CMK (cell line): ENCODE measurements at regions not wholly inside any gene's neighbourhood (a gene's known extent, or its start where the extent isn't known, plus 50 kb on each side); places are given as distances from the start of the nearest gene placed in this dataset.

Source experiments
- DNase-seq: peaks from one replicate; pipeline ENCODE4 v3.0.0-alpha.2; 2010; ENCODE audit warnings: low read depth

DNA sequence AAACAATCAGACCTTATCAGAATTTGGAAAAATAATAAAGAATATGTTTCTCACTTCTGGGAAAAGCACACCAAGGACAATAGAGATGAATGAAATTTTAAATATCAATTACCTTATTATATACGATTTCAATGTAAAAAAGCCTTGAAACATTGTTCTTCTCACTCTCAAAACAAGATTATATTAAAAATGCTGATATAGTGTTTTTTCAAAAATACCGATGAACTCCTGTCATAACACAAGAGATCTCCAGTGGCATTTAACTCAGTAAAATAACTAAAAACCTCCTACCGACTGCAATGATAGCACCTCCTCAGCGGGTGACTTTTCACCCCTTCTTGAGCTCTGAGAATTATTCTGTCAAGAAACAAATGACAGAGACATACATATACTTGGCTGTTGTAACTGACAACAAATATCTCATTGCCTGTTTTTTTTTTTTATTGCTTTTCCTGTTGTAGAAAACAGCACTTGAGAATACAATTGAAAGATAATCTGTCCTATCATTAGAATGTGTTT lies 1237.3 kb downstream of the C4orf33 start:
- no peak for DNase-seq

DNA sequence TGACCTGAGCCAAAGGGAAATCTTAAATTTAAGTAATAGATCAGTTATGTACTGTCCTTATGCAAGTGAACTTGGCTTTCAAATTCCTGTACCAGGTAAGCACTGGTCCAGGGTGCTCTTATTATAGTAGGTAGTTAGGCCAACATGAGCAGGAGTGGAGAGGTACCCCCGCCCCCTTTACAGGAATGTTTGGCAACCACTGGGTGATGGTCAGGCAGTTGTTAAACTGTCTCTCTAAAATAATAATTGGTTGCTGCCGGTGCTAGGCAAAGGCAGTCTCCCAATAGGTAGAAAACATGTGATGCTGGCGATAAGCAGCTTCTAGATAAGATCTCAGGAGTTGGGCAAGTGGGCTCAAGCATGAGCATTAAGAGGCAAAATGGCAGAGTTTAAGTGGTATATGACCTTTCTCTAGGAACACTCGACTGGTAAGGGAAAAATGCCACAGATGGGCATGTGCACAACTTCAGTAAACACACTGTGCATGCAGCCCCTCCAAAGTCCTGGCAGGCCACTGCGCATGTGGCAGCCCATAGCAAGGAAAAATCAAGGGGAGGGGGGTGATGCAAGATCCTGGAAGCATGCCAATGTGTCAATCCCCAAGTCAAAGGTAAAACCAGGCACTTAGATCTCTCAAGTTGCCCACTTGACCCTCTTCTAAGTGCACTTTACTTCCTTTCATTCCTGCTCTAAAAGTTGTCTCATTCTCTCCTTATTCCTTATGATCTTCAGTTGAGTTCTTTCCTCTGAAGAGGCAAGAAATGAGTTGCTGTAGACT lies 1239.7 kb downstream of the C4orf33 start:
- no peak for DNase-seq

DNA sequence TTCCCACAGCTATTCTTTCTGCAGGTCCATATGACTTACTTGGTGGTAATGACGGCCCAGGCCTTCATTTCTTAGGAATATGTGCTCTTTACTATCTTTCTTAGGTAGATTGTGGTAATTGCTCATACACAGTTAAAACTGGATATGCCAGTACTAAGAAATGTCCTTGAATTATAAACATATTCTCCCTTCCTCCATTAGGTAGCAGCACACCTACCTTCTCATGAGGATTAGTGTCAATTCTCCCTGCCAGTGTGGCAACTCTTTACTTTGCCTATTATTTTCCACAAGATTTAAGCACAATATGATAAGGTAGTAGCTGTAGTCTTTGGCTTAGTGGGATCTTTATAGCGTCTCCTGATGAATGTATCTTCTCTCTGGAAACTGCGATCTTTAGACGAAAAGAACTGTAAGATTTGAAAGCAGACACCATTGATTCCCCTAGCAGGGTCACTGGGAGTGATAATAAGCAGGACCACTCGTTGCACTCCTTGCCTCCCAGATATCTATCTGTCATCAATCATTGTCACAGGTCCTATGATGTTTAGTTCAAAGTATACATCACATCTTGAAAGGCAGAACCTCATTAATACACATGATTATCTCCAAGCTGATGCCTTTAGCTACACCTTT lies 1240.7 kb downstream of the C4orf33 start:
- no peak for DNase-seq

DNA sequence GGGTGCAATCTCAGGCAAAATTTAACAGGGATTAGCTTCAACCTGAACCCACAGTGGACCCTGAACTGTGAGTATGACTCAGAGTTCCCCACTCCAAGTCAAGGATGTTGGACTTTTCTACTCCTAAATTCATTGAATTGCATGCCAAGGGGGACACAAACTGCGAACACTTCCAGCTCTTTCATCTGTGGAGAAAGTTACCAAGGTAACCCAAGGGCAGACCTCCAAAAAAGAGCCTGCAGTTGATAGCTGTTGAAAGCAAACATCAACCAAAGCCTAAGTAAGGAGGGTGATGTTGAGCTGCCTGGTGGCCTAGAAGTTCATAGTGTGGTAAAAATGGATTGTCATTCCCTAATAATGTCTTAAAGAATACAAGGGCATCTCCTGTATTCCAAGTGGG lies 1242.9 kb downstream of the C4orf33 start:
- no peak for DNase-seq

DNA sequence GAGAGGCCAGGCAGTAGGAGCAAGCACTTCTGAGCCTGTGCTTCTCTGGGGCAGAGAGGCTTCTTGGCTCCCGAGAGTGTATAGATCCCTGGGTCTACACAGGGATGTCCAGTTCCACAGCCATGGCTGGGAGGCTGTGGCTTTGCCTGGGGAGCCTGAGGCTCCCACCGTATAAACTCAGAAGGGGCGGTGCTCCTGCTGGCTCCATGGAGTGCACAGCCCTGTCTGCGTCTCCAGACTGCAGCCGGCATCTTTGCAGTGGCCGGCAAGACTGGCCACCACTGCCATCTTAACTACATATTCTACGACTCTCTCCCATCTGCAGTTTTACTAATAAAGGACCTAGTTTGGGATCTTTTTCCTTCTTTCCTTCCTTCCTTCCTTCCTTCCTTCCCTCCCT lies 1253.8 kb downstream of the C4orf33 start:
- DNase-seq = no peak

DNA sequence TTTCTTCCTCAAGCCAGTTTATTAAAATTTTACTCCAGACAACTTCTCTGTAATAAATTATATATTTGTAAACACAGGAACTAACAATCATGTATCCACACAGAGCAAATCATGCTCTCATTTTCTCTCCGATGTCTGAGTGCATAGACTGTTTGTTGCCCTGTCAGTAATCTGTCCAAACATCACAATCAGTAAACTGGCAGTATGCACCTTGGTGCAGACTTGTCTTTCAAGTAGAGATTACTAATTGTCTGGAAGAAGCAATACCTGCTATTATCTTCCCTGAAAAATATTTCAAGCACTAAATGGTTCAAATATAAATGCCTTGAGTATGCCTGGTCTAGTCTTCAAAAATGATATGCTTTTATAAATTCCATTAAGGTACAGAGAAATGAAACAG lies 1260.9 kb downstream of the C4orf33 start:
- no peak for DNase-seq

DNA sequence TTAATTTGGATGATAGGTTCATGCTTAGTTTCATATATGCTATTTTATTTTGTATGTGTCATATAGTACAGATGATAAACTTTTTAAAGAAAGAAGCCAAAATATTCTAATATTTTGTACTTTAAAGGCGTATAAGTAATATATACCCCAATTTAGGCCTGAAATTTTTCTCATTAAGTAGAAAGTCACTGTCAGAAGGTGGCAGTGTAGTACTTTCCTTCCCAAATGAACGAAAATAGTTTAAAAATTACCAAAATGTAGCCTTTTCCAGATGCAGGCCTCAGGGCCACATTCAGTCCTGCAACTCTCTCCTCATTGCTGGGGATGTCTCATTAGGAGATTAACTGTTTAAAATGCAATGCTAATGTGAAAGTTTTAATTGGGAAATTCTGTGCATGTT lies 1263.6 kb downstream of the C4orf33 start:
- no peak for DNase-seq

DNA sequence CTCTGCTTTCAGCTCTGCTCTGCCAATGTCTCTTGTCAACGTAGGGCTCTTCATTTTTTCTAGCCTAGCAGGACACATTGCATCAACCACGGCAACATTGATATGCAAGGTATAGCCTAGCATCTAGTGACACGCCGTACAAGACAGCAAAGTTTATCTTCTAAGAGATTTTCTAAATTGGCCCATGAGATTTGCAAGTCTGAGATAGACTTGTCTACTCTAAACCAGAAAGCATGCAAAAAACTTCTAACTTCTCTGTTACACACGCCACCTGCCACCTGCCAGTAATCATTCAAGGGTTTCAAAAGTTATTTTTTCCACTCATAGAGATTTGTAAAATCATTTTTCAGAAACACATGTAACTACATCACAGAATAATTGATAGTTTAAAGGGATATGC lies 1265.7 kb downstream of the C4orf33 start:
- DNase-seq = no peak

DNA sequence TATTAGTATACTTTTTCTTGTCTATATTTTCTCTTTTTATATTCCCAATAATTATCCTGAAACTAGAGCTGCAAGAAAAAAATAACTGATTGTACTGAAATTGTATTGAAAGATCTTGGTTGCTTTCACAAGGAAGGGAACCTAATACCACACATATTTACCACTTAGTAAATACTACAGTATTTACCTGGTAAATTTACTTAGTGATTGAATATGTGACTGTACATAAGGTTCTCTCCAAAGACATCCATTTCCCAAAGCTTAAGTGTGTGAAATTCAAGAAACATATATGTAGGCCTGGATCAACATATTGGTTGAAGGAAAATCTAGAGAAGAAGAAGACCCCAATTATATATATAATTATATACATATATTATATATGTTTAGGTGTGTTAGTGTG lies 1272.7 kb downstream of the C4orf33 start:
- no peak for DNase-seq

DNA sequence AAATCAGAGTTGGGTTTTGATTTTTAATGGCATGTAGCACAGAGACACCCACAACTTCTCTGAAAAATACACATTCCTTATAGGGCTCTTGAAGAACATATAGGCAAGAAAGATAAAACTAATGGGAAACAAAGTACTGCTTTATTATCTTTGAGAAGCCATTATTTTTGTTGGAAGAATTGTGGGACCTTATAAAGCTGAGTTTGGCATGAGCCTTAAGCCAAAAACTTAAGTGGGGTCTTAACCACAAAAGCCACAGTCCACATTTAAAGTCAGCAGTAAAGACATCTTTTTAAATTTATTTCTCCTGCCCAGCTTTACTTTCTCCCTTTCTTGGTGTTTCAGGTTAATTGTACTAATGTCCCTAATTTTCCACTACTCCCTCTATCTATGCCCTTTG lies 1297.3 kb downstream of the C4orf33 start:
- no peak for DNase-seq

DNA sequence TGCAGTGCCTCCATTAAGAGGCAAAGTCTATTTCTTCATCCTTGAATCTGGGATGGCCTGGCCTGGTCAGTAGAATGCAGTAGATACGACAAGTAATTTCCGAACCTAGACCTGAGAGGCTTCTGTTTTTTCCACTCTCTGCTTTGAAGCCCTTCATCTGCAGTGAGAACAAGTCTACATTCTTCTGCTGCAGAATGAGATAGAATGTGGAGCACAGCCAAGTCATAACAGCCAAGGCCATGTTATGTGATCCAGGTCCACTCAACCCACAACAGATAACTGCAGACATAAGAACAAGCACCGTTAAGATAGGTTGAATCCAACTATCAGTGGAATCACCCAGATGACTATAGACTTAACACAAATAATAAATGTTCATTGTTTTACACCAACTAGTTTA lies 1297.7 kb downstream of the C4orf33 start:
- DNase-seq = no peak

DNA sequence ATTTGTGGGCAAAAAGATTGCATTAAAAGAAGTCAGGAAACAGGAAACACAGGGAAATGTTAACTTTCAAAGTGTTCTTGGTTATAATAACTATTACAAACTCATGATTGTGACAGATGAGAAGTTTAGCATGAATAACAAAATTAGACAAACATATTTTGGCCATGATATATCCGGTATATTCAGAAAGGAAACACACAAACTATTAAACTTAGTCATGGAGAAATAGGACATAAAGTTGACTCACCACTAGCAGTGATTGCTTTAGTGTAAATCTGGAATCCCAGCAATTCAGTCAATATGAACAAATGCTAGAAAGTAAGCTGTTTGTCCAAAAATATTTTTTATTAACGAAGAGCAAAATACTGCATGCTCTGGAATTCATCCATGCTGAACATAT lies 1299.9 kb downstream of the C4orf33 start:
- no peak for DNase-seq

DNA sequence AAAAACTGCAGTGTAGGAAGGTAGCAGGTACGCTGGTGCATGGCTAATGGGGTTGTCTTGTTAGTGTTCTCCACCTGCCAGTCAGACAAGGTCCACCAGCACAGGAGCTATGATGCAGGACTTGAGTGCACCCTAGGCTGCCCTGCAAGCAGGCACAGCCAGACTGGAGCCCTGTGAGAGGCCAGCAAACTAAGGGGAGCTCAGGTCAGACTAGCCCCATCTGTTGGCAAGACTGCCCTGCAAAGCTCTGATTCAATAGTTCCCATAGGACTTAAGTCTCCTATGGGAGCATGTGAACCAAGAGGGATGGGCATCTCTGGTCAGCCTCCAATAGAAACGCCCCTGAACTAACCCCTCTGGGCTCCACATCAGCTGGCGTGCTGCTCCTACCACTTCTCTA lies 1307.3 kb downstream of the C4orf33 start:
- DNase-seq = no peak

DNA sequence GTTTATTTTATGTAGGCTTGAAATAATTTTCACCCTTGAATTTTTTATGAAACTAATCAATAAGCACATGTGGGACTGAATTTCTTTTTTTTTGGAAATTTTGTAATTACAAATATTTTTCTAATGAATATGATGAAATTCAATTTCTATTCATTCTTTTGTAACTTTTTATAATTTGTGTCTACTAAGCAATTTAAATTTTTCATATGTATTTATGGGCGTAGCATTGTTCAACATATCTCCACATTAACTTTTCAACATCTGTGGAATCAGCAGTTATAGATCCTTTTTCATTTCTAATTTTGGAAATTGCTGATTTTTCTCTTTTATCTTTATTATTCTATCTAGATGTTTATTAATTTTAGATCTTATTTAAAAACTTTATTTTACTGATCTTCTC lies 1320.3 kb downstream of the C4orf33 start:
- DNase-seq = no peak

DNA sequence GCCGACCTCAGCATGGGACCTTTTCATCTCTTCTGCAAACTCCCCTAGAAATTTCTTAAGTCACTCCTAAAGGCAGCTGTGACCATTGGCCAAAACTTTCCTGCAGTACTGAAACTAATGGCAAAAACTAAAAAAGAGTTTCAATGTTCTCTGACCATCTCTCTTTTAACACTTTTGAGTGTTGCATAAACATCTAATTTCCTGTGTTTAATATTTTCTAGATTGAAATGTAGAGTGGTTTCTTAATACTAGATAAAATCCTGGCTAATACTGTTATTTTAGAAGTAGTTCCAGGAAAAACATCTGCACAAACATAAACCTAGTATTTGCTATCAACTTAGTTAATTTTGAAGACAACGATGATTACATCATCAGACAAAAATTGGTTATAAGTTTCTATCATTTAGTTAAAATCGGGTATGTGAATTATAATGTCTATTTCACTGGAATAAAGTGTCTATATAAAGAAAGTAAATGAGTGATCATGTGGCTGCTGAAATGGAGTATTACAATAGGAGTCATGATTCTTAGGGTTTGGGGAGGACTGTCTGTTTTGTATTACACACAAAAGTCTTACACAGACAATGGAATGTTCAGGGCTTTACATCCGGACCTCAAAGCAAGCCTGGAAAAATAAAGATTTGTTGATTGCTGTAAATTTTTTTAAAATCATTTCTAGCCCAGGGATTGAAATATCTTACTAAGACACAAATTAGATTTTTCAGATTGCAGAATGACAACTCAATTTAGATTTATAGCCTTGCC lies 1323.4 kb downstream of the C4orf33 start:
- no peak for DNase-seq

DNA sequence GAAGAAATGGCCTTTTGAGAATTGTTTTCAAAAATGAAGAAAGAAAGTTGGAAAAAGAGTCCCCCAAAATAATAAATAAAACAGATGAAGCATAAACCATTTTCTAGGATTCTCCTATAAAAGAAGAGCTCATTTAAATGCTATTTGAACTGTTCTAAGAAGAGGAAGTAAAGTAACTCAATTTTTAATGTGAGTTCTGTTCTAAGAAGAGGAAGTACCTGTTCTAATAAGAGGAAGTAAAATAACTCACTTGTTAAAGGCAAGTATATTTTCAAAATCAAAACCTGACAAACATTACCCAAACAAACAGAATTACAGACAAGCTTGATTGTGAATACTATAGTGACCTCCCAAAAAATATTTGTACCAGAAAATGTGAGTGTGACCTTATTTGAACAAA lies 1326.3 kb downstream of the C4orf33 start:
- no peak for DNase-seq

DNA sequence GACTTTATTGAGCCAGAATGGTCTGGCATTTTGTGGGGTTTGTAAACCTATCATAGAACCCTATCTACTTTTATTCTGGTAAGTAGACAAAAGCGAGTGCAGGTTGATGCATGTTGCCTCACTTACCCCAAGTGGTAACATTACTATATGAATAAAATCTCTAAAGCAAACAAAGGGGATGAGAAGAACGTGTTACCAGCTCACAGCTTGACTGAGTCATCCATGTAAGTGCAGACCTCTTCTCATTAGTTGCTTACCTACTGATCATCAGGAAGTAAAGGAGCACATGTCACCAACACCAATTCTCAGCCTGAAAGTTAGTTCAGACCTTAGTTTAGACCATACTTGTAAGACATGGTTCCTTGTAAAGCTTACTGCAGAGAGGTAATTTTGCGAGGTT lies 1328.3 kb downstream of the C4orf33 start:
- DNase-seq = no peak

DNA sequence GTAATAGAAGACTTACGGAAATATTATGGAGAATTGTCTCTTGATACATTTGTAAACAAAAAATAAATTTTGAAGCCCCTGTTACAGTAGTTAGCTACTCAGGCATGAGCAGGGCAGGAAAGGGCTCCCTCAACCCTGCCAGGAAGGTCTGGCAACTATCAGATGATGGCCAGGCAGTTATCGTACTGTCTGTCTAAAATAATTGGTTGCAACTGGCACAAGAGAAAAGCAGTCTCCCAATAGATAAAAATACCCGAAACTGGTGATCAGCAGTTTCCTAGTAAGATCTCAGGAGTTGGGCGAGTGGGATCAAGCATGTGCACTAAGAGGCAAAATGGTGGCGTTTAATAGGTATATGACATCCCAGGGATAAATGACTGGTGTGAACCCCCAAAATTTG lies 1336.3 kb downstream of the C4orf33 start:
- DNase-seq = no peak

DNA sequence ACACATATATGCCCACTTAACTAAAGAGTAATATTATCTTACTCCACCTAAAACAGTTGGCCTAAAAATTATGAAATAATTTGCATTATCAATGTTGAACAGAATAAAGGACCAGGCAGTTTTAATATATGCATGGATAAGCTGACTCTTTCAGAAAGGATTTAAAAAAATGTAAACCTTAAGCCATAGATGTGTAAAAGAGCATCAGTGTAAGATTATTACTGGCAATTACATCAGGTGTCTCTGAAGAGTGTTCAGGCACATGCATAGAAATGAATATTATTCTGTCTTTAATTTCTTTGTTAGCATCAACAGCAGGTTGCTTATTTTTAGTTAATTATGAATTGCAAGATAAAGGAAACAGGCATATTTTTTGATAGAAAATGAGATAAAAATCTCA lies 1353.8 kb downstream of the C4orf33 start:
- DNase-seq = no peak

DNA sequence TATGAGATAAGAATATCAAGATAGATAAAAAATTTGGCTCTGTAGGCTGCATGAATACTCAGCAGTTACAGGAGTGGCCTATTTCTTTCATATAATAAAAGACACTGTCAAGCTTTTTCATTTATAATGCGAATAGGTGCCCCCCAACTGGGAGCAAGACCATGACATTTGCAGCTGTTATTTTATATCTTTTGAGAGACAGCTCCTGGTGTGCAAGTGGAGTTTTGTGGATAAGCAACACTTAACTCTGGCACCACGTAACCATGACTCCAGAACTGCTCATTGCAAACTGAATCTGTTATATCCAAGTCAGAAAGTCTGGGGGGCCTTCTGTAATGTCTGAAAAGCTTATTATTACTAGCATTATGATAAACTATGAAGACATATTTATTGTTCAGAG lies 1372.4 kb downstream of the C4orf33 start:
- no peak for DNase-seq

DNA sequence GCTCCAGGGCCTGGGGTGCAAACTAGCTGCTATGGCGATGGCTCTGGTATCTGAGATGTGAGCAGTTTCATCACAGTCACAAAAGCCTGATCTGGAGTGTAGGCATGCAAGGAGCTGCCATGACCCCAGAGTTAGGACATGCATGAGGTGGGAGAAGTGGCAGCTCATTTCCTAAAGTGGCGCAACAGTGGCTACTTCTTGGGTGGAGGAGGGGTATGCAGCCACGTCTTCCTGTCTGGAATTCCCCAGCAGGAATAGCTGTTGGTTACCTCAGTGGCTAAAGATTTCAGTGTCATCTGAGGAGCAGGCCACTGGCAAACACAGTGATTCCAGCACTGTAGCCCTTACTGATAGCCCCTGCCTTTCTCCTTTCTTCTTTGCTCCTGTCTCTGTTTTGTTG lies 1382.5 kb downstream of the C4orf33 start:
- DNase-seq = no peak

DNA sequence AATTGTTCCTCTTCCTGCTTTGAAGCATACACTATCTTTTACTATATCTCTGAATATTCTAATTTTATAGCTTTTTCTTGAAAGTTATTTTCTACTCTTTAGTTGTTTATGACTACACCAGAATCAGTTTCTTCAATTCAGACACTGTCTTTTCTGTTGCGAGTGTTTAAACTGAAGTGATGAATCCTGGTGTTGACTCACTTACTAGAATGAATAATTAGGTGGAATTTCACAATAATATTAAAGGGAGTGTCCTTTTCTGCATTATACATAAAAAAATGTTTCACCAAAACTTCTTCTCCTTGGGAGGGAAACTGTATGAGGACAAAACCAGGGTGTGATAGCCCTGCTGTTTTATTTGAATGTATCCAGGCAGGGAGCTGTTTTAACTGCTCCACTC lies 1383.1 kb downstream of the C4orf33 start:
- no peak for DNase-seq

DNA sequence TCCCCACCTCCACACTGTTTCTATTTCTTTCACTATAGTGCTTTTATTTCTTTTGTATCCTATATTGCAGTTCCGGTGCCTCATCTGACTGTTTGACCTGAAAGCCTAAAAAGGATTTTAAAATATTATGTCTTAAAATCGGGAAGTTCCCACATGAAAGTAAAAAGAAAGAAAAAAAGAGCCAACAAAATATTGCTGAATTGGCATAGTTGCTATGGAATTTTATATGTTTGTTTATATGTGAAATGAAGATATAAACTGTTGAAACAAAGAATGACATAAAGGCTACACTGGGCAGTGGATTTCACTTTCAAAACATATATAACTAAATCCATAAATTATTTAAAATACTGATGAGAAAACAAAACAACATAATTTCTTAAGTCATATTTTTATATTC lies 1383.7 kb downstream of the C4orf33 start:
- DNase-seq = no peak
